ENCODE measurements at regions not wholly inside any gene's neighbourhood (a gene's known extent, or its start where the extent isn't known, plus 50 kb on each side); places are given as distances from the start of the nearest gene placed in this dataset.
A peak's percentile ranks its signal among the peaks of the same experiment; 100 is the strongest.

GRCh38 chr5:67257500-67257899 is 60.9 kb upstream of the CD180 start:
- peaks cover 6% of the 10 kb centered on the region; the same call in 1 of the 3 replicates for H3K4me1 ChIP-seq
- DNase-seq (ENCODE audit: low read depth in 1 of 2, low spot score in 1 of 2) (no peak), FAIRE-seq (no peak), ATAC-seq (no peak)
- POLR2A ChIA-PET, result no interaction called here
- TF ChIP-seq HES2 (IDR thresholded peaks at IDR 0.05) (no peak), JUN (IDR thresholded peaks at IDR 0.05) (no peak), CBX8 (IDR thresholded peaks at IDR 0.05) (no peak)
- CTCF ChIA-PET, result interaction anchor here (0.6 kb wide), 1 partner anchor 11 kb away, joined by 3 read pairs; no protein-coding TSS in a partner anchor
- H3K9me3 ChIP-seq, result no peaks in the 10 kb centered on the region
- H3K4me2 ChIP-seq, result peak overlapping the region; percentile 30; the same call in 1 of the 3 replicates
- WGBS (ENCODE audit: missing lambda C conversion rate), result 41% methylated on average over 2 of the region's 2 CpGs
- H3K4me3 ChIP-seq, result no peak overlapping the region
- peak overlapping the region in 1 of 2 experiments; percentile 64; a peak in 1 of 6 replicates for H3K27ac ChIP-seq

DNA sequence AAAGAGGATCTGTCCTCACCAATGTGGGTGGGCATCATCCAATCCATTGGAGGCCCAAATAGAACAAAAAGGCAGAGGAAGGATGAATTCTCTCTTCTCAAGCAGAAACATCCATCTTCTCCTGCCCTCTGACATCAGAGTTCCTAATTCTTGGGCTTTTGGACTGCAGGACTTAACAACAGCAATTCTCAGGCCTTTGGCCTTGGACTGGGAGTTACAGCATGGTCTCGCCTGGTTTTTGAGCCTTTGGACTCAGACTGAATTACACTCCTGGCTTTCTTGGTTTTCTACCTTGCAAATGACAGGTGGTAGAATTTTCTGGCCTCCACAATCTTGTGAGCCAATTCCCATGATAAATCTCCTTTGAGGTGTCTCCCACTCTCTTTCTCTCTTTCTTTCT is 60.5 kb upstream of the CD180 start:
- 65% methylated on average over 1 of the region's 1 CpG for WGBS (ENCODE audit: missing lambda C conversion rate)
- ChIA-PET CTCF (interaction anchor here (0.6 kb wide), 1 partner anchor 36 kb away, joined by 4 read pairs; no protein-coding TSS in a partner anchor), POLR2A (no interaction called here)
- DNase-seq (ENCODE audit: low read depth in 1 of 2, low spot score in 1 of 2) (no peak), ATAC-seq (no peak), FAIRE-seq (no peak)
- H3K9me3 ChIP-seq, result 0 out of 3 replicates have a peak, but pooled peaks cover 2% of the 10 kb centered on the region
- TF ChIP-seq MAFK (IDR thresholded peaks at IDR 0.05; ENCODE audit: partially characterized antibody) (no peak), EP300 (IDR thresholded peaks at IDR 0.05) (no peak), RCOR1 (IDR thresholded peaks at IDR 0.05; ENCODE audit: low read depth, low read length) (no peak), HES2 (IDR thresholded peaks at IDR 0.05) (no peak), JUN (IDR thresholded peaks at IDR 0.05) (no peak), EHMT2 (IDR thresholded peaks at IDR 0.05; ENCODE audit: low read depth) (no peak), RNF2 (IDR thresholded peaks at IDR 0.05; ENCODE audit: borderline replicate concordance, low read depth) (no peak)
- peak overlapping the region; percentile 30; the same call in 1 of the 3 replicates for H3K4me2 ChIP-seq
- H3K4me3 ChIP-seq, result no peak overlapping the region
- H3K4me1 ChIP-seq, result peaks cover 6% of the 10 kb centered on the region; the same call in 1 of the 3 replicates
- peak overlapping the region in 1 of 2 experiments; percentile 64; a peak in 1 of 6 replicates for H3K27ac ChIP-seq

DNA sequence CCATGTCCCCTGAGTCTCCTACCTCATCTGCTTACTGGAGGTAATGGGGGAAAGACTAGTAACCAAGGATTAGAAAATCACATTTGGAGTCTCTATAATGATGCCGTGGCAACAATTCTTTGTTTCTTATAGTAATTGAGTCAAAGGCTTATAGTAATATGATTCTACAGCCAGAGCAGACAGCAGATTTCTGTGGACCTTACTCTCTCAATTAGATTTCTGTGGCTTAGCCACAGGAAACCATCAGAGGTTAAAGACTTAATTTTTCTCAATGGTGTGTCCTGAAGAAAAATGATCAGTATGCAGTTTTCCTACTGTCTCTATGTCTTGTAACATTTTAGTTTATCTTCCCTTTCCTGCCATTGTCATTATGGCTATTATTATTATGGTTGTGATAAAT is 59.3 kb upstream of the CD180 start:
- FAIRE-seq (no peak), ATAC-seq (no peak), DNase-seq (ENCODE audit: low read depth in 1 of 2, low spot score in 1 of 2) (no peak)
- H3K9me3 ChIP-seq, result 0 out of 3 replicates have a peak, but pooled peaks cover 3% of the 10 kb centered on the region
- no peak overlapping the region for H3K4me3 ChIP-seq
- peak overlapping the region in 1 of 2 experiments; percentile 64; a peak in 1 of 6 replicates for H3K27ac ChIP-seq
- peaks cover 6% of the 10 kb centered on the region; the same call in 1 of the 3 replicates for H3K4me1 ChIP-seq
- H3K4me2 ChIP-seq, result no peak overlapping the region
- POLR2A ChIA-PET, result no interaction called here
- CTCF ChIA-PET, result interaction anchor here (0.9 to 1.5 kb wide), 3 partner anchors 9 to 997 kb away, joined by 3 to 5 read pairs (median 4); no protein-coding TSS in a partner anchor
- TF ChIP-seq BCL3 (IDR thresholded peaks at IDR 0.05) (no peak), NPAS2 (CRISPR knock-in tag; IDR thresholded peaks at IDR 0.05; ENCODE audit: borderline replicate concordance) (no peak), RNF2 (IDR thresholded peaks at IDR 0.05; ENCODE audit: borderline replicate concordance, low read depth) (no peak), JUN (IDR thresholded peaks at IDR 0.05) (no peak), EP300 (IDR thresholded peaks at IDR 0.05) (no peak), FOSL2 (IDR thresholded peaks at IDR 0.05) (no peak), FOSL2 (CRISPR knock-in tag; IDR thresholded peaks at IDR 0.05) (no peak), CBX8 (IDR thresholded peaks at IDR 0.05) (no peak), HOXA7 (CRISPR knock-in tag; IDR thresholded peaks at IDR 0.05) (no peak)
- WGBS (ENCODE audit: missing lambda C conversion rate), result 72% methylated on average over 1 of the region's 1 CpG

- CTCF ChIA-PET, result interaction anchor here (1.0 kb wide), 2 partner anchors 15 to 999 kb away, joined by 3 to 4 read pairs; no protein-coding TSS in a partner anchor
- 48% methylated on average over 2 of the region's 2 CpGs for WGBS (ENCODE audit: missing lambda C conversion rate)
- Histone ChIP-seq H3K4me2 (no peak overlapping the region), H3K4me3 (no peak overlapping the region), H3K27ac (no peak overlapping the region; a peak in 1 of 6 replicates), H3K9me3 (0 out of 3 replicates have a peak, but pooled peaks cover 3% of the 10 kb centered on the region), H3K4me1 (peaks cover 6% of the 10 kb centered on the region; the same call in 1 of the 3 replicates)
- no peak for FAIRE-seq
- ATAC-seq, result no peak
- TF ChIP-seq EHF (CRISPR knock-in tag; IDR thresholded peaks at IDR 0.05), result no peak
- no peak for TF ChIP-seq ZFP36 (IDR thresholded peaks at IDR 0.05; ENCODE audit: borderline replicate concordance, partially characterized antibody)
- TF ChIP-seq MAZ (IDR thresholded peaks at IDR 0.05; ENCODE audit: borderline replicate concordance, low read depth, low read length), result no peak
- no peak for TF ChIP-seq EHMT2 (IDR thresholded peaks at IDR 0.05; ENCODE audit: low read depth)
- no peak for TF ChIP-seq SMC3 (IDR thresholded peaks at IDR 0.05)
- TF ChIP-seq MYC (IDR thresholded peaks at IDR 0.05; ENCODE audit: borderline replicate concordance, low read length), result no peak
- no peak for TF ChIP-seq HOXA7 (CRISPR knock-in tag; IDR thresholded peaks at IDR 0.05)
- TF ChIP-seq HES2 (IDR thresholded peaks at IDR 0.05), result no peak
- no peak for TF ChIP-seq GATA3 (IDR thresholded peaks at IDR 0.05; ENCODE audit: borderline replicate concordance)
- no peak for TF ChIP-seq HDAC2 (IDR thresholded peaks at IDR 0.05)
- no peak for TF ChIP-seq CEBPB (IDR thresholded peaks at IDR 0.05)
- no peak for TF ChIP-seq MAFK (IDR thresholded peaks at IDR 0.05; ENCODE audit: partially characterized antibody)
- no peak for DNase-seq (ENCODE audit: low read depth in 1 of 2, low spot score in 1 of 2)
- POLR2A ChIA-PET, result no interaction called here
These were observed 57.3 kb upstream of the CD180 start for GRCh38 chr5:67253911-67254310.
